Parathyroid adenoma (tissue), 2 donors: ENCODE measurements at regions not wholly inside any gene's neighbourhood (a gene's known extent, or its start where the extent isn't known, plus 50 kb on each side); places are given as distances from the start of the nearest gene placed in this dataset.

Source experiments
- H2AFZ ChIP-seq: fragments of 300-600 bp; sonication (generic); one replicate; pipeline ENCODE4 v1.7.0; 2017; ENCODE audit warnings: antibody characterized with exemption, mild to moderate bottlenecking
- H3K27ac ChIP-seq: fragments of 300-600 bp; sonication (generic); one replicate; pipeline ENCODE4 v1.7.0; 2017
- H3K27me3 ChIP-seq: fragments of 300-600 bp; sonication (generic); one replicate; pipeline ENCODE4 v1.7.0; 2017; ENCODE audit warnings: low read length; ENCODE audit not compliant: control insufficient read depth, insufficient read depth
- H3K36me3 ChIP-seq: fragments of 300-600 bp; sonication (generic); one replicate; pipeline ENCODE4 v1.7.0; 2017; ENCODE audit warnings: low read length; ENCODE audit not compliant: control insufficient read depth, insufficient read depth
- H3K4me1 ChIP-seq: fragments of 300-600 bp; sonication (generic); one replicate; pipeline ENCODE4 v1.7.0; 2017; ENCODE audit warnings: control low read depth
- H3K4me2 ChIP-seq: fragments of 300-600 bp; sonication (generic); one replicate; pipeline ENCODE4 v1.7.0; 2017; ENCODE audit warnings: low read length
- H3K4me3 ChIP-seq: fragments of 300-600 bp; sonication (generic); one replicate; pipeline ENCODE4 v1.7.0; 2017; ENCODE audit warnings: low read depth, low read length
- H3K79me2 ChIP-seq: fragments of 300-600 bp; sonication (generic); one replicate; pipeline ENCODE4 v1.7.0; 2017; ENCODE audit warnings: control low read depth
- H3K9ac ChIP-seq: fragments of 300-600 bp; sonication (generic); one replicate; pipeline ENCODE4 v1.7.0; 2017; ENCODE audit warnings: mild to moderate bottlenecking
- H3K9me3 ChIP-seq: fragments of 300-600 bp; sonication (generic); one replicate; pipeline ENCODE4 v1.7.0; 2017; ENCODE audit warnings: low read length; ENCODE audit not compliant: control insufficient read depth
- TF ChIP-seq, protein P1 (sequence below): fragments of 300-600 bp; sonication (generic); IDR thresholded peaks from one replicate; pipeline ENCODE4 v1.7.0; 2017; ENCODE audit warnings: antibody characterized with exemption, mild to moderate bottlenecking
- donor health status: primary hyperparathyroidism.

DNA sequence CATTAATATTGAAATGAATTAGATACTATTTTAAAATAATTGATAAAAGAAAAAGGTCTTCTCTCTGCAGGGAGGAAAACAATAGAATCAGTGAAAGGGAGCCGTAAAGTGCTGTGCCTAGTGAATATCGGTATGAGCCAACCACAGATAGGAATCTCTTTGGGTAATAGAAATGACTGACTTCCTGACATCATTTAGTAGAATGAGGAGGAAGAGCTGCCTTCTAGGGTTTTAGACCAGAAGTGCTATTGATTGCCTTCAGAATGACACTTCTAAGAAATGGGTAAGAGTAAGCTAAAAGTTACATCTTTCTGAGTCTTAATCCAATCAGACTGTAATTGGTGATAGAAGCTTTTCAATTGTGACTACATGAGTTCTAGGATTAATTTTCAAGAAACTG lies 134.0 kb upstream of the MAP9 start:
- Histone ChIP-seq H3K9me3 (no peaks in the 10 kb centered on the region), H3K9ac (no peak overlapping the region), H2AFZ (no peak overlapping the region), H3K4me2 (no peak overlapping the region), H3K79me2 (no peaks in the 10 kb centered on the region), H3K4me1 (no peaks in the 10 kb centered on the region), H3K4me3 (no peak overlapping the region), H3K27ac (no peak overlapping the region), H3K36me3 (no peaks in the 10 kb centered on the region), H3K27me3 (no peaks in the 10 kb centered on the region)
- TF ChIP-seq, protein P1, sequence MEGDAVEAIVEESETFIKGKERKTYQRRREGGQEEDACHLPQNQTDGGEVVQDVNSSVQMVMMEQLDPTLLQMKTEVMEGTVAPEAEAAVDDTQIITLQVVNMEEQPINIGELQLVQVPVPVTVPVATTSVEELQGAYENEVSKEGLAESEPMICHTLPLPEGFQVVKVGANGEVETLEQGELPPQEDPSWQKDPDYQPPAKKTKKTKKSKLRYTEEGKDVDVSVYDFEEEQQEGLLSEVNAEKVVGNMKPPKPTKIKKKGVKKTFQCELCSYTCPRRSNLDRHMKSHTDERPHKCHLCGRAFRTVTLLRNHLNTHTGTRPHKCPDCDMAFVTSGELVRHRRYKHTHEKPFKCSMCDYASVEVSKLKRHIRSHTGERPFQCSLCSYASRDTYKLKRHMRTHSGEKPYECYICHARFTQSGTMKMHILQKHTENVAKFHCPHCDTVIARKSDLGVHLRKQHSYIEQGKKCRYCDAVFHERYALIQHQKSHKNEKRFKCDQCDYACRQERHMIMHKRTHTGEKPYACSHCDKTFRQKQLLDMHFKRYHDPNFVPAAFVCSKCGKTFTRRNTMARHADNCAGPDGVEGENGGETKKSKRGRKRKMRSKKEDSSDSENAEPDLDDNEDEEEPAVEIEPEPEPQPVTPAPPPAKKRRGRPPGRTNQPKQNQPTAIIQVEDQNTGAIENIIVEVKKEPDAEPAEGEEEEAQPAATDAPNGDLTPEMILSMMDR, result no peak

DNA sequence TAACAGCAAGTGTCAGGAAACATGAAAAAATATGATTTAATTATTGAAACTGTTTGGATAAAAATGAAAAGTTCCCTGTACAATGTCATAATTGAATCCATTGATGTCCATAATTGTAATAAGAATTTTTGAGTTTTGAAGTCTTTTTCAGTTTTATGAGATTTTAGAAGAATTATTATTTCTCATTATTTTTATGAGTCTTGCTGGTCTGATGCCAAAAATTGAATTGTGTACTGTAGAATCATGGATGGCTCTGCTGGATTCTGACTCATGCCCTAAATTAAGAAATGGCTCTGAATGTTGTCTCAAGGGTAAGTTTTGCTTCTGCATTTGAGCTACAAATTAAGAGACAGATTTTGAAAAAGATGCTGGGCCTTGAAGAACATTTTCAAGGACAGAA lies 132.8 kb upstream of the MAP9 start:
- Histone ChIP-seq H3K9me3 (no peaks in the 10 kb centered on the region), H2AFZ (no peak overlapping the region), H3K36me3 (no peaks in the 10 kb centered on the region), H3K4me1 (no peaks in the 10 kb centered on the region), H3K27me3 (no peaks in the 10 kb centered on the region), H3K9ac (no peak overlapping the region), H3K4me3 (no peak overlapping the region), H3K27ac (no peak overlapping the region), H3K79me2 (no peaks in the 10 kb centered on the region), H3K4me2 (no peak overlapping the region)
- TF ChIP-seq, protein P1, result no peak

DNA sequence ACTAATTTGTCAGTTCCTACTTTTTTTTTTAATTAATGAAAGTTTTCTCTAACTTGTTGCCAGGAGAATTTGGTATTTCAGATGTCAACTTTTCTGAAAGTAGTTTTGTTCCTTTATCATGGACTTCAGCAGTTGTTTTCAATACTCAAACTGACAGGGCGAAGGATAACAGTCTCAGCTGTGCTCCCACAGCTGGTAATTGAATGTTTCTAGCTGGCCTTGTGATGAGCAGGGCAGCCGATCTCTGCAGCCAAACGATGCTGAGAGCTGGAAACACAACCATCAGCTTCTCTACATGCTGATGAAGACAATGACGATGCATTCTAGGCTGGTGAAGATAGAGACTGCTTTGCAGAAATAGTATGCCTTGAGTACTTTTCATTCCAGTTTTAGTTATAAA lies 130.0 kb upstream of the MAP9 start:
- no peak overlapping the region for H3K9ac ChIP-seq
- H3K9me3 ChIP-seq, result no peaks in the 10 kb centered on the region
- H3K79me2 ChIP-seq, result no peaks in the 10 kb centered on the region
- H2AFZ ChIP-seq, result no peak overlapping the region
- no peak overlapping the region for H3K27ac ChIP-seq
- H3K4me1 ChIP-seq, result no peaks in the 10 kb centered on the region
- TF ChIP-seq, protein P1, result no peak
- H3K4me3 ChIP-seq, result no peak overlapping the region
- H3K4me2 ChIP-seq, result no peak overlapping the region
- no peaks in the 10 kb centered on the region for H3K27me3 ChIP-seq
- H3K36me3 ChIP-seq, result no peaks in the 10 kb centered on the region

DNA sequence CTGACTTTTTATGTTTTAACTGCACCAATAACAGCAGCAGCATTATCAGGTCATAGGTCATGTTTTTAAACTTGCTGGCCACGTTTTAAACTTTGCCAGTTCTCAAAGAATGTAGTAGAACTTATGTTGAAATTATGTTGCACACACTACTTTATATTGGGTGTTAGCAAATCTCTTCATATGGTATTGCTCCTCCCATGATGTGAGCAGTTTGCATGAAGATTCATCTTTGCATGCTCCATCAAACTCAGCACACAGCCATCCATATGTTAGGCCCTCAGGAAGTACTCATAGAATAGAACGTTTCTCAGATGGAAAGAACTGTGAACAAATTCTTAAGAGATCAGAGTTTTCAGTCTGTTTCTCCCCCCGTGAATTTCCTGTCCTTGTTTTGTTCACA lies 128.6 kb upstream of the MAP9 start:
- Histone ChIP-seq H3K27me3 (no peaks in the 10 kb centered on the region), H3K36me3 (no peaks in the 10 kb centered on the region), H3K4me2 (no peak overlapping the region), H3K4me3 (no peak overlapping the region), H3K27ac (no peak overlapping the region), H3K9me3 (no peaks in the 10 kb centered on the region), H3K79me2 (no peaks in the 10 kb centered on the region), H3K4me1 (no peaks in the 10 kb centered on the region), H2AFZ (no peak overlapping the region), H3K9ac (no peak overlapping the region)
- TF ChIP-seq, protein P1, result no peak

- Histone ChIP-seq H3K9me3 (no peaks in the 10 kb centered on the region), H3K36me3 (no peaks in the 10 kb centered on the region), H3K27ac (no peak overlapping the region), H2AFZ (no peak overlapping the region), H3K4me2 (no peak overlapping the region), H3K4me3 (no peak overlapping the region), H3K27me3 (no peaks in the 10 kb centered on the region), H3K79me2 (no peaks in the 10 kb centered on the region), H3K4me1 (no peaks in the 10 kb centered on the region), H3K9ac (no peak overlapping the region)
- TF ChIP-seq, protein P1, result no peak
Measured at GRCh38 chr4:155497306-155497705, 120.5 kb upstream of the MAP9 start.
